OCI-LY1 (cell line): ENCODE measurements at regions not wholly inside any gene's neighbourhood (a gene's known extent, or its start where the extent isn't known, plus 50 kb on each side); places are given as distances from the start of the nearest gene placed in this dataset.

ENCODE experiments used
- H2AFZ ChIP-seq: fragments of 200-600 bp; sonication (generic), shearing (Covaris generic); 2 replicates; pipeline ENCODE4 v1.6.0; 2014; ENCODE audit warnings: antibody characterized with exemption, mild to moderate bottlenecking, low read length
- H3F3A ChIP-seq: fragments of 200-600 bp; sonication (generic), shearing (Covaris generic); 2 replicates; pipeline ENCODE4 v1.6.0; 2014; ENCODE audit warnings: mild to moderate bottlenecking, antibody characterized with exemption, low read length, moderate library complexity; ENCODE audit not compliant: insufficient read depth
- H3K27ac ChIP-seq: fragments of 200-600 bp; sonication (generic); 2 replicates; pipeline ENCODE4 v1.5.1; 2014; ENCODE audit warnings: low read length, mixed run types, mild to moderate bottlenecking, low read depth; ENCODE audit not compliant: poor library complexity, severe bottlenecking
- H3K27me3 ChIP-seq: fragments of 200-600 bp; sonication (generic); 2 replicates; pipeline ENCODE4 v1.6.0; 2014; ENCODE audit warnings: antibody characterized with exemption, mild to moderate bottlenecking, low read length, moderate library complexity; ENCODE audit not compliant: insufficient read depth
- H3K36me3 ChIP-seq: fragments of 200-600 bp; sonication (generic); 2 replicates; pipeline ENCODE4 v1.6.1; 2014; ENCODE audit warnings: mild to moderate bottlenecking, antibody characterized with exemption, low read length, moderate library complexity, mixed read lengths; ENCODE audit not compliant: insufficient read depth
- H3K4me1 ChIP-seq: fragments of 200-600 bp; sonication (generic); 2 replicates; pipeline ENCODE4 v1.5.1; 2014; ENCODE audit warnings: mild to moderate bottlenecking, low read length, moderate library complexity; ENCODE audit not compliant: insufficient read depth, severe bottlenecking
- H3K4me2 ChIP-seq: fragments of 200-600 bp; sonication (generic), shearing (Covaris generic); 2 replicates; pipeline ENCODE4 v1.6.1; 2014; ENCODE audit warnings: low read length
- H3K4me3 ChIP-seq: fragments of 200-600 bp; sonication (generic); 2 replicates; pipeline ENCODE4 v1.5.1; 2014; ENCODE audit warnings: low read length, low read depth, mild to moderate bottlenecking, mixed read lengths; ENCODE audit not compliant: poor library complexity, severe bottlenecking
- H3K79me2 ChIP-seq: fragments of 200-600 bp; shearing (Covaris generic); 2 replicates; pipeline ENCODE4 v1.6.1; 2016; ENCODE audit warnings: mixed run types, low read length, mixed read lengths; ENCODE audit not compliant: insufficient read depth
- H3K9ac ChIP-seq: fragments of 200-600 bp; sonication (generic), shearing (Covaris generic); 2 replicates; pipeline ENCODE4 v1.6.1; 2014; ENCODE audit warnings: mild to moderate bottlenecking, low read length, mixed read lengths
- H3K9me2 ChIP-seq: fragments of 200-600 bp; sonication (generic), shearing (Covaris generic); 2 replicates; pipeline ENCODE4 v1.6.1; 2014; ENCODE audit warnings: low read depth, mild to moderate bottlenecking, low read length, mixed read lengths
- H3K9me3 ChIP-seq: fragments of 200-600 bp; shearing (Covaris generic); 2 replicates; pipeline ENCODE4 v1.6.1; 2014; ENCODE audit warnings: low read length, mixed read lengths
- H4K20me1 ChIP-seq: fragments of 200-600 bp; sonication (generic), shearing (Covaris generic); 2 replicates; pipeline ENCODE4 v1.6.0; 2016; ENCODE audit warnings: mild to moderate bottlenecking, low read length; ENCODE audit not compliant: insufficient read depth
- EZH2 ChIP-seq: fragments of 200-600 bp; sonication (generic), shearing (Covaris generic); IDR thresholded peaks from 2 replicates; pipeline ENCODE4 v1.8.0; 2017; ENCODE audit warnings: borderline replicate concordance, mixed run types, mild to moderate bottlenecking, antibody characterized with exemption, low read length, moderate library complexity, mixed read lengths
- TF ChIP-seq, protein P1 (sequence below): fragments of 200-600 bp; sonication (generic), shearing (Covaris generic); IDR thresholded peaks from 2 replicates; pipeline ENCODE4 v1.5.1; 2017; ENCODE audit warnings: mild to moderate bottlenecking, antibody characterized with exemption, low read length, moderate library complexity, mixed read lengths

GRCh38 chr22:48501231-48501750, 1326.4 kb downstream of the BRD1 start:
- Histone ChIP-seq H4K20me1 (no peaks in the 10 kb centered on the region), H2AFZ (no peak overlapping the region), H3K9me2 (no peaks in the 10 kb centered on the region), H3K9me3 (no peaks in the 10 kb centered on the region), H3K27me3 (peaks cover 4% of the 10 kb centered on the region; the same call in 1 of the 2 replicates), H3K27ac (no peak overlapping the region), H3F3A (no peaks in the 10 kb centered on the region), H3K79me2 (no peaks in the 10 kb centered on the region), H3K4me3 (no peak overlapping the region), H3K4me1 (no peaks in the 10 kb centered on the region), H3K9ac (no peak overlapping the region), H3K36me3 (no peaks in the 10 kb centered on the region), H3K4me2 (no peak overlapping the region)
- TF ChIP-seq EZH2: no peak
- TF ChIP-seq, protein P1, sequence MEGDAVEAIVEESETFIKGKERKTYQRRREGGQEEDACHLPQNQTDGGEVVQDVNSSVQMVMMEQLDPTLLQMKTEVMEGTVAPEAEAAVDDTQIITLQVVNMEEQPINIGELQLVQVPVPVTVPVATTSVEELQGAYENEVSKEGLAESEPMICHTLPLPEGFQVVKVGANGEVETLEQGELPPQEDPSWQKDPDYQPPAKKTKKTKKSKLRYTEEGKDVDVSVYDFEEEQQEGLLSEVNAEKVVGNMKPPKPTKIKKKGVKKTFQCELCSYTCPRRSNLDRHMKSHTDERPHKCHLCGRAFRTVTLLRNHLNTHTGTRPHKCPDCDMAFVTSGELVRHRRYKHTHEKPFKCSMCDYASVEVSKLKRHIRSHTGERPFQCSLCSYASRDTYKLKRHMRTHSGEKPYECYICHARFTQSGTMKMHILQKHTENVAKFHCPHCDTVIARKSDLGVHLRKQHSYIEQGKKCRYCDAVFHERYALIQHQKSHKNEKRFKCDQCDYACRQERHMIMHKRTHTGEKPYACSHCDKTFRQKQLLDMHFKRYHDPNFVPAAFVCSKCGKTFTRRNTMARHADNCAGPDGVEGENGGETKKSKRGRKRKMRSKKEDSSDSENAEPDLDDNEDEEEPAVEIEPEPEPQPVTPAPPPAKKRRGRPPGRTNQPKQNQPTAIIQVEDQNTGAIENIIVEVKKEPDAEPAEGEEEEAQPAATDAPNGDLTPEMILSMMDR: no peak

DNA sequence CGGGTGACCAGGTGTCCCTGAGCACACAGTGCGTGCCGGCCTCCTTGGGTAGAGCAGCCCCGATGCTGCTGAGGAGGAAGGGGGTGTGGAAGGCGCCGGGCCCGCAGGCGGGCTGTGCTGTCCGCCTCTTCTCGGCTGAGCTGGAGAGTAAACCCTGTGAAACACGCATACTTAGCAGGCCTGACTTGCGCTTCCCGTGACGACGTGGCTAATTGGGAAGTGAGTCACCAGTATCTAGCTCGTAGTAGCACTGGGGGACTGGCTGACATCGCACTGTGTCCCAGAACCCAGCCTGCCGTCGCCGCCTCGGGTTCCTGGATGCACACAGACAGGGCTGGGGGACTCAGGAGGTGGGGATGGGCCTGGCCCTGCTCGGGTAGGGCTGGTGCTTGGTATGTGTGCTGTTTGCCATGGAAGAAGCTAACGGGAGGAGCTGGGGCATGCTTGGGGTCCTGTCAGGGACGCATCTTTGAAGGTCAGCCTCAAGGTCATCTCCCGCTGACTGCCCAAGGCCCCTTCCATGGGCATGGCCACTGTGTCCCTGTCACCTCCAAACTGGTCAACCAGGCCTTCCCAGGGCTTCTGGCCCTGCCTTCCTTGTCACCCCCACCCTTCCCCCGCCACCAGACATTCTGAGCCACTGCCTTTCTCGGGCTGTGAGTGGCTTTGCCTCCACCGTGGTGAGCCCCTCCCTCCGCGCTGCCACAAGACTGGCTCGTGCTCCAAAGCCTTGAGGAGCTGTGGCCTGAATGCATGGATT, 1327.0 kb downstream of the BRD1 start:
- Histone ChIP-seq H2AFZ (no peak overlapping the region), H3K9ac (no peak overlapping the region)

DNA sequence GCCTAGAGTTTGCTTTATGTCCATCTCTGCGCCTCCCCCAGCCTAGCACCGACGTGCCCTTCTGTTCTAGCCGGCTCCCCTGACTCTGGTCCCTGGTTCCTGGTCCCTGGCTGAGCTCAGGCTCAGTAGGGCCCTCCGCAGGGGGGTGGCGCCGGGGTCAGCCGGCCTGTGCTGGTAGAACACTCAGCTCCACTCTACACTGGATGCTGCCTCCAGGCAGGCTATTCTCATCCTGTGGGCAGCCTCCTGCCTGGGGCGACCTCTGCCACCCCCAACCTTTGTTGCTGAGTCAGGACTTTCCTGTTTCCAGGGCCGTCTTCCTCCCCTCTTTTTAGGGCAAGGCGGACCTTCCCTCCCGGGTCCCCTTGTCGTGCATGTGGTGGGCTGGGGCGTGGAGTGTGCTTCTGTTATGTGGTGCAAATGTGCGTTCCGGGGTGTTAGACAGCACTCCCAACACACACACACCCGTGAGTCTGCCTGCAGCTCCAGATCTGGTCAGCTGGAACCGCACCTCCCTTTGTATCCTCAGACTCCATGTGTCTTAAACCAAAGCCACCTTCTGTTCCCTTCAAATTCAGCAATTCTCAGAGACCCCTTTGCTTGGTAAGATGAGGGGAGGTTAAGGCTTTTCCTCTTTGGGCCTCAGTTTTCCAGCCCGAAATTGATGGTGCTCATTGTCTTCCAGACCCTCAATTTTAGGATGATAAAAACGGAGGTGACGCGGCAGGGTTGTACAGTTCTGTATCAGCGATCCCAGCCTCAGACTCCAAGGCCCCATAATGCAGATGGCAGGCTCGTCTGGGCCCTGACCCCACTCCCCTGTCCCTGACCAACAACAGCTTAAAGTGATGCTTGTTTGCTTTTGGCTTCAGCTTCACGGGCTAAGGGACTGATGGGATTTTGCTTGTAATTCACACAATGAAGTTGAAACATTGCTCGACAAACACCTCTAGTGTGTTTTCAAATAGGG, 1327.9 kb downstream of the BRD1 start:
- H3K4me2 ChIP-seq: no peak overlapping the region
- no peaks in the 10 kb centered on the region for H3F3A ChIP-seq
- H2AFZ ChIP-seq: no peak overlapping the region
- H3K9me2 ChIP-seq: no peaks in the 10 kb centered on the region
- no peak for TF ChIP-seq EZH2
- TF ChIP-seq, protein P1: no peak
- no peak overlapping the region for H3K9ac ChIP-seq
- H4K20me1 ChIP-seq: no peaks in the 10 kb centered on the region
- H3K4me1 ChIP-seq: no peaks in the 10 kb centered on the region
- no peaks in the 10 kb centered on the region for H3K36me3 ChIP-seq
- H3K9me3 ChIP-seq: no peaks in the 10 kb centered on the region
- no peaks in the 10 kb centered on the region for H3K79me2 ChIP-seq
- peaks cover 9% of the 10 kb centered on the region; the same call in 1 of the 2 replicates for H3K27me3 ChIP-seq
- H3K27ac ChIP-seq: no peak overlapping the region
- H3K4me3 ChIP-seq: no peak overlapping the region

More for the DNA sequence above, 1327.0 kb downstream of the BRD1 start:
- Histone ChIP-seq H3K9me2 (no peaks in the 10 kb centered on the region), H3K79me2 (no peaks in the 10 kb centered on the region), H3K27ac (no peak overlapping the region), H3K9me3 (no peaks in the 10 kb centered on the region), H3K4me2 (no peak overlapping the region), H3K4me3 (no peak overlapping the region), H3F3A (no peaks in the 10 kb centered on the region), H3K36me3 (no peaks in the 10 kb centered on the region), H3K27me3 (peaks cover 4% of the 10 kb centered on the region; the same call in 1 of the 2 replicates), H3K4me1 (no peaks in the 10 kb centered on the region), H4K20me1 (no peaks in the 10 kb centered on the region)
- TF ChIP-seq EZH2: no peak
- TF ChIP-seq, protein P1: no peak
